ENCODE measurements at regions not wholly inside any gene's neighbourhood (a gene's known extent, or its start where the extent isn't known, plus 50 kb on each side); places are given as distances from the start of the nearest gene placed in this dataset.

DNA sequence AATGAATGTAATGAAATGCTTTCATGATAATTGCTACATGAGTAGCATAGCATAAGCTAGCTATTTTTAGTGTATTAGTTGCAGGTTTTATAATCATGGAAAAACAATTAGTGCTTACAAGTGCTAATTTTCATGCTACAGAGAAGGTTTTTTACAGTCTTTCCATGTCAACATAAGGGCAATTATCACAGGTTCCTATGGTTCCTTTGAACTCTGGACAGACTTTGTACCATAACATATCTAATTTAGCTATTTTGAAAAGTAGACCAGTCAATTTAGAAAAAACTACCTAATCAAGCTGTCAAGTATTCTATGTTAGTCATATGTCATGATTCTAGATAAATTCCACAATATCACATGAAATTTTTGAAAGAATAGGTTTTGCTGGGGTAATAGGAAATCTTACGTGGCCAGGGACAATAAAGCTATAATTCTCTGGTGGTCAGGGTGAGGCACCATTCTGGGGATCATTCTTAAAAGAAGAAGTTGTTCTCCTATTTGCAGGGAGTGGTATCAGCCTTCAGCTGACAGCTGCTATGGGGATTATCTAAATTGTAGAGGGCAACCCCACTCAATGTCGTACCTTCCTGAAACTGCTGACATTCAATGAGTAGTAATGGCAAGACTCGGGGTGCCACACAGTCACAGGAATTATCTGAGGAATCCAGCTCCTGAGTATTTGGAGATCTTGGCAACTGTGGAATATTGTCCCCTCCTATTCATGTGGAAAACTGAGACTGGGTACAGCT, 724.0 kb upstream of the LINC00305 start:
- Histone ChIP-seq H3K9me2 (replicated peaks; ENCODE audit: insufficient read depth) (no peaks in the 10 kb centered on the region), H3K27ac (no peak overlapping the region)
- WGBS (ENCODE audit: low lambda C conversion rate, missing lambda C conversion rate) = 73% methylated on average over 3 of the region's 3 CpGs

DNA sequence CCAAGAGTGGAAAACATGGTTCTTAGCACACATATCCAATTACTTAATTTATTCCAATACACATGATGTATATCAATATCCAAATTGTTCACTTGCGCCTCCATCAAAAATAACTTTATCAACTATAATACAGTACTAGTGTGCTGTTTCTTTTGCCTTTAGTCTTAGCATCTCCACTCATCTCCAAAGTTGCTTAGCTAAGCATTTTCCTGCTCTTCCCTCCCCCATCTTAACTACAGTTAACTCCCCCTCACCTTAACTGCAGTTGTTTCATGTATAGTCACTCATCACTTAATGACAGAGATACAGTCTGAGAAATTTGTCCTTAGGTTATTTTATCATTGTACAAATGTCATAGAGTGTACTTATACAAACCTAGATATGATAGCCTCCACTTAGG, 705.2 kb upstream of the LINC00305 start:
- 62% methylated on average over 1 of the region's 1 CpG for WGBS (ENCODE audit: low lambda C conversion rate, missing lambda C conversion rate)
- Histone ChIP-seq H4K20me1 (ENCODE audit: insufficient read depth, poor library complexity, severe bottlenecking) (no peaks in the 10 kb centered on the region), H3K9me2 (replicated peaks; ENCODE audit: insufficient read depth) (no peaks in the 10 kb centered on the region), H3K4me2 (no peak overlapping the region), H3K36me3 (replicated peaks; ENCODE audit: insufficient read depth, low read depth) (no peaks in the 10 kb centered on the region), H3K79me2 (no peaks in the 10 kb centered on the region), H2AFZ (no peak overlapping the region), H3K9me3 (ENCODE audit: low read depth) (no peaks in the 10 kb centered on the region), H3K27ac (no peak overlapping the region), H3K4me1 (ENCODE audit: insufficient read depth) (no peaks in the 10 kb centered on the region), H3K27me3 (no peaks in the 10 kb centered on the region), H3K4me3 (no peak overlapping the region)
- no peak for DNase-seq (ENCODE audit: low spot score)
- no peak for TF ChIP-seq EZH2 (IDR thresholded peaks at IDR 0.05; ENCODE audit: borderline replicate concordance)
- TF ChIP-seq, protein P1, sequence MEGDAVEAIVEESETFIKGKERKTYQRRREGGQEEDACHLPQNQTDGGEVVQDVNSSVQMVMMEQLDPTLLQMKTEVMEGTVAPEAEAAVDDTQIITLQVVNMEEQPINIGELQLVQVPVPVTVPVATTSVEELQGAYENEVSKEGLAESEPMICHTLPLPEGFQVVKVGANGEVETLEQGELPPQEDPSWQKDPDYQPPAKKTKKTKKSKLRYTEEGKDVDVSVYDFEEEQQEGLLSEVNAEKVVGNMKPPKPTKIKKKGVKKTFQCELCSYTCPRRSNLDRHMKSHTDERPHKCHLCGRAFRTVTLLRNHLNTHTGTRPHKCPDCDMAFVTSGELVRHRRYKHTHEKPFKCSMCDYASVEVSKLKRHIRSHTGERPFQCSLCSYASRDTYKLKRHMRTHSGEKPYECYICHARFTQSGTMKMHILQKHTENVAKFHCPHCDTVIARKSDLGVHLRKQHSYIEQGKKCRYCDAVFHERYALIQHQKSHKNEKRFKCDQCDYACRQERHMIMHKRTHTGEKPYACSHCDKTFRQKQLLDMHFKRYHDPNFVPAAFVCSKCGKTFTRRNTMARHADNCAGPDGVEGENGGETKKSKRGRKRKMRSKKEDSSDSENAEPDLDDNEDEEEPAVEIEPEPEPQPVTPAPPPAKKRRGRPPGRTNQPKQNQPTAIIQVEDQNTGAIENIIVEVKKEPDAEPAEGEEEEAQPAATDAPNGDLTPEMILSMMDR (IDR thresholded peaks at IDR 0.05; ENCODE audit: poor library complexity) = no peak
- no peak for TF ChIP-seq EZH2phosphoT487 (IDR thresholded peaks at IDR 0.05; ENCODE audit: low read depth, severe bottlenecking, unreplicated experiment)

More for the DNA sequence above, 724.0 kb upstream of the LINC00305 start:
- H3K27me3 ChIP-seq = no peaks in the 10 kb centered on the region
- no peaks in the 10 kb centered on the region for H3K9me3 ChIP-seq (ENCODE audit: low read depth)
- no peaks in the 10 kb centered on the region for H3K36me3 ChIP-seq (replicated peaks; ENCODE audit: insufficient read depth, low read depth)
- H3K79me2 ChIP-seq = no peaks in the 10 kb centered on the region
- no peak for DNase-seq (ENCODE audit: low spot score)
- no peak overlapping the region for H3K4me3 ChIP-seq
- no peaks in the 10 kb centered on the region for H3K4me1 ChIP-seq (ENCODE audit: insufficient read depth)
- H4K20me1 ChIP-seq (ENCODE audit: insufficient read depth, poor library complexity, severe bottlenecking) = no peaks in the 10 kb centered on the region
- TF ChIP-seq EZH2phosphoT487 (IDR thresholded peaks at IDR 0.05; ENCODE audit: low read depth, severe bottlenecking, unreplicated experiment) (no peak), EZH2 (IDR thresholded peaks at IDR 0.05; ENCODE audit: borderline replicate concordance) (no peak)
- TF ChIP-seq, protein P1 (IDR thresholded peaks at IDR 0.05; ENCODE audit: poor library complexity) = no peak
- no peak overlapping the region for H2AFZ ChIP-seq
- peak overlapping the region; percentile 18 for H3K4me2 ChIP-seq

DNA sequence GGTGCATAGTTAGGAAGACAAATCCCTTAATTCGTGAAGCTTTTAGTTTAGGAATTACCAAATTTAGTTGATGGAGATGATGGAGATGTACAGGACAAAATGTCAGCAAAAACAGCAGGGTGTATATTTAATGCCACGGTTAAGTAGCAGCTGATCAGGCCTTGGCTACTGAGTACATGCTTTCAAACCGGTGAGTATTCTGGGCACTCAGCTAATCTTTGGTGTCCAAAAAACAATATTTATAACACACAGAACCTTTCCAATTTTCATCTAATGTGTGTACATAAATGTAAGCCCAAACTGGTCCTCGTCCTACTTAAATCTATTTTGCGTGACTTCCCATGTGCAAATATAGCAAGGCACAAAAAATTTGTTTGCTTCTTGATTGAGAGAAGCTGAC, 703.4 kb upstream of the LINC00305 start:
- Histone ChIP-seq H3K36me3 (replicated peaks; ENCODE audit: insufficient read depth, low read depth) (no peaks in the 10 kb centered on the region), H3K9me3 (ENCODE audit: low read depth) (no peaks in the 10 kb centered on the region), H3K4me2 (no peak overlapping the region), H3K79me2 (no peaks in the 10 kb centered on the region), H3K27me3 (no peaks in the 10 kb centered on the region), H2AFZ (no peak overlapping the region), H3K4me1 (ENCODE audit: insufficient read depth) (no peaks in the 10 kb centered on the region), H3K4me3 (no peak overlapping the region), H4K20me1 (ENCODE audit: insufficient read depth, poor library complexity, severe bottlenecking) (no peaks in the 10 kb centered on the region), H3K9me2 (replicated peaks; ENCODE audit: insufficient read depth) (no peaks in the 10 kb centered on the region), H3K27ac (no peak overlapping the region)
- no peak for DNase-seq (ENCODE audit: low spot score)
- WGBS (ENCODE audit: low lambda C conversion rate, missing lambda C conversion rate) = 64% methylated on average over 5 of the region's 5 CpGs
- TF ChIP-seq, protein P1 (IDR thresholded peaks at IDR 0.05; ENCODE audit: poor library complexity) = no peak
- no peak for TF ChIP-seq EZH2 (IDR thresholded peaks at IDR 0.05; ENCODE audit: borderline replicate concordance)
- no peak for TF ChIP-seq EZH2phosphoT487 (IDR thresholded peaks at IDR 0.05; ENCODE audit: low read depth, severe bottlenecking, unreplicated experiment)

Data from hepatocyte (in vitro differentiated cells).